ENCODE measurements at regions not wholly inside any gene's neighbourhood (a gene's known extent, or its start where the extent isn't known, plus 50 kb on each side); places are given as distances from the start of the nearest gene placed in this dataset.
"Not testable (repeated sequence)": the region's sequence is repeated elsewhere in the genome, so short reads cannot be mapped to it uniquely, and the experiment has no call there.

DNA sequence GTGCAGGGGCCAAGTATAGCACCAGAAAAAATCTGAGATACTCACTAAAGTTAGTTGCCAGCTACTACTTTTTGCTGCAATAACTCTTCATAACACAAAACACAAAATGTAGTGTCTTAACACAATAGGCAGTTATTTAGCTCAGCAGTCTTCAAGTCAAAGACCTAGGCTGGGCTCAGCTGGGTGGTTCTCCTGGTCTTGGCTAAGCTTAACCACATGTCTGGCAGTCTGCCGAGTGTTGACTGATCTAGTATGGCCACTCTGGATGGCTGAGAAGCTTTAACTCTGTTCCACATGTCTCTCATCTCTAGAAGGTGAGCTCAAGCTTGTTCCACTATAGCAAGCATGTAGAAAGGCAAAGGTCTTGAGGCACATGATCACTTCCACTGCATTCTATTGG, 451.6 kb downstream of the SOX11 start:
- no peak for DNase-seq

DNA sequence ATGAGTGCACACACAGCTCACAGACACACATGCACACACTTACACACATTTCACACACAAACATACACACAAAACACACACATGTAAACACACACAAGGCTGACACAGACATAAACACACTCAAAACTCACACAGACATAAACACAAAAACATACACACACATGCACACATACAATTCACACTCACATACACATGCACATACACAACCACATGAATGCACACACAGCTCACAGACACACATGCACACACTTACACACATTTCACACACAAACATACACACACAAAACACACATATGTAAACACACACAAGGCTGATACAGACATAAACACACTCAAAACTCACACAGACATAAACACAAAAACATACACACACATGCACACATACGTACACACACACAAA, 455.0 kb downstream of the SOX11 start:
- not testable (repeated sequence) for DNase-seq

DNA sequence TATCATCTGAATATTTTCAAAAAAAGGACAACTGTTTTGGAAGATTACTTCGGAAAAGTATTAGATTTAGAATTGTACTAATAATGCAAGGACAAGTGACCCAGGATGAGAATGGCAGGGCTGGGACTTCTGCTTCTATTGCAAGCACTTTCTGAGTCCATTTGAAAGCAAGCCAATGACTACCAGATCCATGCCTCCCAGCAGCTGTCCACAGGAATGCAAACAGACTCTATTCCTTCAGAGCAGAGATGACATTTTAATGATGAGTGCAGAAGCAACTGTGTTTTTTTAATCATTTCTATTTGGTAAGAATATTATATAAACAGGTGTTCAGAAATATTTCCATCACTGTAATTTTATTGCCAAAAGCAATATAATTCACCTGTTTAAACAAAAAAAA, 456.7 kb downstream of the SOX11 start:
- DNase-seq = no peak

DNA sequence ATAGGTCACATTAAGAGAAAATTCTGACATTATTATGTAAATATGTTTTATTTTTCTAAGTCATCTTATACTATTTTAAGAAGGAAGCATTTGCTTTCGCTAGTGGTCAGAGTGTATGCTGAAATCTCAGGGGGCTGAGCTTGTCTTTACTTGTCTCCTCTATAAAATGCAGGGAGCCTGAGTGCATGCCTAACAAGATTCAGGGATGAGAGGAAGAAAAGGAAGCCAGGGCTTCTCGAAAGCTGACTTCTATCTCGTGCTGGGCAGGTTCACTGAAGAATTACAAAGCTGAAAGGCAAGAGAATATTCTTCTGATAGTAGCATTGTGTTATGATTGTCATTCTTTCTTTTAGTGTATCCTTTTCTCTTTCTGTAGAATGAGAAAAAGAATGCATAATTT, 467.4 kb downstream of the SOX11 start:
- no peak for DNase-seq

DNA sequence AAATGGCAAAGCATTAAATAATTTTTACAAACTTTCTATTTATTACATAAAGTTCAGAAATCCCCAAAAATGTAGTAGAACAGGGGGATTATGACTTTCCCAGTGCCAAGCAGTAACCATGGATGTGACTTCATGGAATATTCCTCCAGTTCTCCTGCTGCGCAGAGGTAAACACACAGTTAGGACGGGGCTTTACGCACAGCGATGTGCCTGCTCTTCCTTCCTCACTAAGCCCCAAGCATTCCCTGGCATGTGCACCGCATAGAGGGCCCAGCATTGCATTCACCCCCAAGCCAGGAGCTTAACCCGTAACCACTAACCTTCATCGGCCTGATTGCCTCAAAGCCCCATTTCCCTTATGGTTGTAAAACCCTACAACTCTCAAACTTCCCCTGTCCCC, 471.7 kb downstream of the SOX11 start:
- no peak for DNase-seq

DNA sequence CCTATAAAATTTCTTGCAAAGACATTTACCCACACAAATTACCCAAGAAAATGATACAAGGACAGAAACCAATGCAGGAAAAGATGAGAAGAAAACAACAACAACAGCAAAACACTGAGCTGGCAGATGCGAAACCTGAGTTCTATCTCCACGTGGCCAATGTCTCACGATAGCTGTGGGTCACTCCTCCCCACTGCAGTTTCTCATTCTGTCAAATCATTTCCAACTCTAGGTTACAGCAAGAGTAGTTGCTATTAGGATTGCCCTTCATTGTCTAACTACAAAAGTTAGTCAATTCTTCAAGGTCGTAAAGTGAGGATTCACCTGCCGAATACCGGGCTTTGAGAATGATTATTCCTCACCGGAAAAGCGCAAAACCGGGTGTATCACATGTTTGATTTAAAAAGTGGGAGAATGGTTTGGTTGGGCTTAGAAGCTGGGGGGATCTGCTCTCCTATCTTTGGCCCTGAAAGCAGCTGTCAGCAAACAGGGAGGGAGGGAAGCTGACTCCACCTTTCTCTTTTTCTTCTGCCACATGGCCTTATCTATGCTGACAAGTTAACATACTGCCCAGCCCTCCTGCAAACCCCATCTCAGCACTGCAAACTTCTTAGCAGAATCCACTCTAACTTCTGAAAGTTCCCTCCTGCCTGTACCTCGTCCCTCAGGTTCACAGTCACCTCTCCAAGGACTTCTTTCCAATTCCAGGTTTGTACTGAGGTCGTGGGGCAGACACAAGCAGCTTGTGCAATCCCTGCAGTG, 473.0 kb downstream of the SOX11 start:
- no peak for DNase-seq

DNA sequence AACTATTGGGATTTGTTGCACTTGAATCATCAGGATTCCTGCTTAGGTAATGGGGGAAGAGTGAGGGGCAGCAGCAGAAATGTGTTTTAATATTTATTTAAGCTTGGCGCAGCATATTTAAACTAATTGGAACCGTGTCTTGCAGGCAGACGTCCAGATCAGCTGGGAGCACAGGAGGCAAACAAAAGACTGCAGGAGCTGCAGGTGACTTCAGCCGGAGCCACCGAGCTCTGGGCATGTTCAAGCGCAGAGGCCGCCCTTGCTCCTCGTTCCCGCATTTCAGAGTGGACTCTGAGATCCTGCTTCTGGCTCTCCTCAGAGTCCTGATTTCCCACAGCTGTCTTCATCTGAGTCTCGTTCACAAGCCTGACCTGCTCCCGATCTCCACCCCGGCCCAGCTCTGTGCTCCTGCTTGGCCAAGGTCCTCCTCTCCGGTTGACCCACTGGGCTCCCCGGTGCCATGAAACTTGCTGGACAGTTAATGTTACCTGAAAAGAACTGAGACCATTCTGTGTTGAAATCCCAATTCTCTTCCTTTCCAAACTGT, 475.5 kb downstream of the SOX11 start:
- DNase-seq = no peak

DNA sequence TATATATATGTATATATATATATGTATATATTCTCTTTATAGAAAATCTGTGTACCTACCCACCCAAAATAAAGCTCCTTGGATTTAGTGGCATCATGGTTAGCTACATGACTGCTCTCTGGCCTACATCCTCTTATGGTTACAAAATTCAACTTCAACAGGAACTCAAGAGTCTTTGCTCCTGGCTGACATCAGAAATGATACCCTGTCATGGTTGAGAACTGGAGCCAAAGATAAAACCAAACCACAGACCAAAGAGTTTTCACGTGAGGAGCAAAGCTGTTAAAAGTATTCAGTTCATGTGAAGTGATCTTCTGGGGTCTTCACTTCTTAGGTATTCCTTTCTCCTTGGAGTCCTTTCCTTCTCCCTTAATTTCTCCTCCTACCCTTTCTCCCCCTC, 476.3 kb downstream of the SOX11 start:
- no peak for DNase-seq

DNA sequence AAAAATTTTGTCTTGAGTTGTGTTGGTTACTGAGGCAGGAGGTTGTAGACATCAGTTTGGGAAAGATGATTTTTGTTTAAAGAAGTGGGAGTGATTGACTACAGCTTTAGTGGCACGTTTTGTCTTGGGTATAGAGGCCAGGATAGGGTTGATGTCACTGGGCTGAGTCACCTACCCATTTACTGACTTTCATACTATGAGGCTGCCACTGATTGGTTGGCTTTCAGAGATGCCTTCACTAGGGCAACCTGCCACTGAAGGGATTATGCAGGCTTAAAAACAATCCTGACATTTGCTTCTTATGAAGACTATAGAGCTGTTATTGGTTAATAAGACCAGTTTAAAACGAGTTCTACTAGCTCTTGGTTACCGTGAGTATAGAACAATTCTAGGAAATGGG, 479.1 kb downstream of the SOX11 start:
- no peak for DNase-seq

DNA sequence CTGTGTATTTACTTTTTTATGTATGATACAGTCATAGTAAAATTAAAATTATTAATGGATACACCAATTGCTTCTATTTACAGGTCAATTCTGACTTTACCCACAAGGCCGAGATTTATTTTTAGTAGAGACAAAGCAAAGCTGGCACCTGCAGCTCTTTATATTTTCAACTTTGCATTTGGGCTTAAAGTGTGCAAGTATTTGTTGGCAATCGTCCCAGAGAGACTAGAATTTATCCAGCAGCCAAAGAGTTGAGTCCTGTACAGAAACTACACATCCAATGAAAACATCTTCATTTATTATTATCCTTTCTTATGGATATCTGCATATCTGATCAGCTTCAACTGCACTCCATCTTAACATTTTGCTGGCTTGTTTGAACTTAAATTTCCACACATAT, 485.6 kb downstream of the SOX11 start:
- no peak for DNase-seq

DNA sequence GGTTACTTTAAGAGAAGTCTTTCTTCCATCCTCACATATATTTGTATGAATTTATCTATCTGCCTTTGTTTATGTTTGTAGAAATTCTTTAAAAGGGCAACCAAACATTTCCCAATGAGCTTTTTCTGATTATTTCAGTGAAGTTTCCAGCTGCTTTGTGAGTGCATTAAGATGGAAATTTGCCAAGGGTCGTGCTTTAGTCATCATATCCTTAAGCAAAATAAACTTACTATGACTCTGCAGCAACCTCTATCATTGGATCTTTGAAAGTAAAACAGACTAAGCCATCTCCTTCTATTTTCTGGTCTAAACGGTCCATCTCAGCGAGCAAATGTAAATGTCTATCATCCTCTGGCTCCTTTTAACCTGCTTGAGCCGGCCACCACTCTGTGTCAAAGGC, 489.3 kb downstream of the SOX11 start:
- no peak for DNase-seq

DNA sequence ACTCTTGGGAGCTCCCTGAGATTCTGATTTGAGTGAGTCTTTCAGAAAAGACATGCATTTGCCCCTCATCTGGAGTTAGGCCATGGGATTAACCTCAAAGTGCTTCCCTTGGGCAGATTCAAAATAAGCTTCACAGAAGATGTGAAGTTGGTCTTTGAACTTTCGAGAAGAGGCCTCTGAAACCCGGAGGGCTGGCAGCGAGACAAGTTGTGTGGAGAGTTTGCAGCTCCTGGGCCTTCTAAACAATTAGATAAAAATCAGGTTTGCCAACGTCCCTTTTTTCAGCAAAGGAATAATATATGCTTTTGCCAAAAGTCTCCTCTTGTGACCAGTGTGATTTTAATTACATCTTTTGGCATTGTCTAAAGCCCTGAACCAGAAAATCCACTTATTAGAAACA, 489.7 kb downstream of the SOX11 start:
- no peak for DNase-seq

DNA sequence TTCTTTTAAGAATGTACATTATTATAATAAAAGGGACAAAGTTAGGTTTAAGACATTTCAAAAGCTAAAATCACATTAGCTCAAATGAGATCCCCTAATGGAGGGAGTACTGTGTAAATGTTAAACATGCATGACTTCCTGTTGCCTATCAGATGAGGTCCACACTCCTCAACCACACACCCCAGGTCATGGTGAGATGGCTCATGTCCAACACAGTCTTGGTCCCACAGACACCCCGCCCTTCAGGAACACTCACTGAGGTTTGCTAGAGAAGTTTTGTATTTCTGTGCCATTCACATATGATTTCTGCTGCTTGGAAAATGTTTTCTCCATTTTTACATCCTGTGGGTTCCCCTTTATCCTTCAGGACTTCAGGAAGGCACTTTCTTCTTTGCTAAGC, 491.0 kb downstream of the SOX11 start:
- no peak for DNase-seq

DNA sequence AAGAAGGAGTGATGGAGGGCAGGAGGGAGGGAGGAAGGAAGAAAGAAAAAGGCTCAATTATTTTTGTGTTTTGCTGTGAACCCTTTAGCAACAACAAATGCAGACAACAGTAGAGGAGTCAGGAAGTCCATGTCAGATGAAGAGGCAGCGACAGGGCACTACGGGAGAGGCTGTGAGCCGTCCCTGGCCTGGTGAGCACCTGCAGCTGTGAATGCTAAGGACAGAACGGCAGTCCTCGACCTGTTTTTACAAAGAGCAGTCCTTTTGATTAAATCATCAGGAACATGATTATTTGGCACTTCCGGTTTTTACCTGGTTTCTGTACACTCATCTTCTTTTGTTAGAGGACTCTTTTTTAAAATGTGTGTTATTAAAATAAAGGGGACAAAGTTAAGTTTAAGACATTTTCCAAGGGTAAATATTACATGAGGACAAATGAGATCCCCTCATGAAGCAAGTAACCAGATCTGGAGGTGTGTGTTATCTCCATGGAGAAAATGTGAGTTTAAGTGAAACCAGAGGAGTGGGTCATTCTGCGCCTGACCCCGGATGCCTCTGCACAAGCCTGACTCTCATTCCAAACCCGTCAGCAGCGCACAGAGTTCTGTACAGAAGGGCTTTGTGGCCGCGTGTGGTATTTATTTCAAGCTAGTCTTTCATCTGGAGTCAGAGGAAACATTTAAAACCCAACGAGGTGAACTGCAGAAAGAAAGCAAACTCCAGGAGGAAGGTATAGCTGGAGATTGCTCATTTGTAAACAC, 492.5 kb downstream of the SOX11 start:
- no peak for DNase-seq

DNA sequence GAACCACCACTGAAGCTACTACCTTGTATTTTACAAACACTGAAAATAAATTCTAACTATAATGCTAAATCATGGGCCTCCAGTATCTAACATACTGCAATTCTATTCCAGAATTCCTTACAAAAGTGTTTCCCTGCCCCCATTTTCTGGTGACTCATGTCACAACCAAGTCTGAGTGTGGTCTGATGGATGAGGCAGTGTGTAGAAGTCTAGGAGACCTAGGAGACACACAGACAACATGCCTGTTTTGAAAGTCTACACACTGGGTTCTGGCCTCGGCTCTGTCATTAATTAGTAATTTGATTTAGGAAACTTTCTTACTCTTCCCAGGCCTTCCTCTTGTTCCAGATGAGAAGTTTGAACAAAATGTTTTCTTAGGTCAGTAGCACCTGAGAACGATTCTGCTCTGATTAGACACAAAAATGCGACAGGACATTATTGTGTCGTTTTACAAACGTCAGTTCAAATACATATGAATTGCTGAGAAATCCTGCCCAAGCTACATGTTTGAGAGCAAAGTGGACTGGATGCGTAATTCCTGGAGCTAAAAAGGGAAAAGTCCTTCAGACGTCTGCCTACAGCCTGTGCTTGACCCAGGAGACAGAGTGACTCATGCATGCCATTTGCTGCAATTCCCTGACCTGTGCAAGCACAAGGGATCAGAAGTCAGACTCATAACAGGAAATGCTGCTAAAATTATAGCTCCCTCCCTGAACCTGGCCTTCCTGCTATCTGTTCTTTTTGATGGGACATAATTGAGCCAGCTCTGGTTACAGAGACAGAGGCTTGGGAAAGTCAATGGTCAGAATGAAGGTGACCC, 494.4 kb downstream of the SOX11 start:
- no peak for DNase-seq

DNA sequence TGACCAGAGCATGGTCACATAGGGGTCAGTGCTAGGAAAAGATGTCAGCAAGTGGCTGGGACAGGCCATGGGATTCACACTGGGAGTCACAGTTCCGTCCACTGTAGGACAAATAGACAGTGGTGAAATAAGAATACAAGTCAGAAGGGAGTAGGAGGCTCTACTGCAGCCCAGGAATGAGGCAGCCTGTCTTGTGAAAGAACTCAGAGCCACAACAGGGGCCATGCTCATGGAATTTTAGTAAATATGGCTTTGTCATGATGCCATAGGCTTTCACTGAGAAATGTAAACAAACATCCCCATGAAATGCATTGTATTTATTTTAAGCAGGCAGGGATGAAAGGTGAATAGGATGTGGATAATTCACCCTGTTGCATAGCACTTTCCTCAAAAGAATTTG, 504.3 kb downstream of the SOX11 start:
- no peak for DNase-seq

DNA sequence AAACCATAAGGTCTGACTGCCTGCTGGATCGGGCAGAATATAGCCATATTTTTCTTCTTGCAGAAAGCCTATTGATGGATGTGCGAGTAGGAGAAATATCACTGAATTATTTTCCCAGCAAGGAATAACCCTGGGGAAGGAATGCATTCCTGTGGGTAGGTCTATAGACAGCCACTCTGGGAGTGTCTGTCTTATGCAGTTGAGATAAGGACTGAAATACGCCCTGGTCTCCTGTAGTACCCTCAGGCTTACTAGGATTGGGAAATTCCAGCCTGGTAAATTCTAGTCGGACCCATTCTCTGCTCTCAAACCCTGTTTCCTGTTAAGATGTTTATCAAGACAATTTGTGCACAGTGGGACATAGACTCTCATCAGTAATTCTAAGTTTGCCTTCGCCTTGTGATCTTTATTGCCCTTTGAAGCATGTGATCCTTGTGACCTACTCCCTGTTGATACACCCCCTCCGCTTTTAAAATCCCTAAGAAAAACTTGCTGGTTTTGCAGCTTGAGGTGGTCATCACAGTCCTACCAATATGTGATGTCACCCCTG, 506.3 kb downstream of the SOX11 start:
- DNase-seq = not testable (repeated sequence)

DNA sequence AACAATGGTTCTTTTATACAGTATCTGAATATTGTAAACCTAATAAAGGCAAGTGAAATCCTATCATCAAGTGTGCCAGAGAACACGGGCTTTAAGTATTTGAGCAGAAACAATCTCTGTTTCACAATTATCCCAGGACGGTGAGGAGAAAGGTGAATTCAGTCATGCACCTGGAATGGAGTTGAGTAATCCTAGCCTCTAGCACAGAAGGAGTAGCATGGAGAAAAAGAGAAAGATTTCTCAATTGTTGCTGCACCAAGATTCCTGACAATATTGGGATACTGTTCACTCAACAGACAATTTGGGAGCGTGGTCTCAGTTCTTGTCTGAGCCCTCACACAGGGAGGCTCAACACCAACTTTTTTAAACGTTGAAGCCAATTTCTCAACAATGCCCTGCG, 510.6 kb downstream of the SOX11 start:
- DNase-seq = no peak

DNA sequence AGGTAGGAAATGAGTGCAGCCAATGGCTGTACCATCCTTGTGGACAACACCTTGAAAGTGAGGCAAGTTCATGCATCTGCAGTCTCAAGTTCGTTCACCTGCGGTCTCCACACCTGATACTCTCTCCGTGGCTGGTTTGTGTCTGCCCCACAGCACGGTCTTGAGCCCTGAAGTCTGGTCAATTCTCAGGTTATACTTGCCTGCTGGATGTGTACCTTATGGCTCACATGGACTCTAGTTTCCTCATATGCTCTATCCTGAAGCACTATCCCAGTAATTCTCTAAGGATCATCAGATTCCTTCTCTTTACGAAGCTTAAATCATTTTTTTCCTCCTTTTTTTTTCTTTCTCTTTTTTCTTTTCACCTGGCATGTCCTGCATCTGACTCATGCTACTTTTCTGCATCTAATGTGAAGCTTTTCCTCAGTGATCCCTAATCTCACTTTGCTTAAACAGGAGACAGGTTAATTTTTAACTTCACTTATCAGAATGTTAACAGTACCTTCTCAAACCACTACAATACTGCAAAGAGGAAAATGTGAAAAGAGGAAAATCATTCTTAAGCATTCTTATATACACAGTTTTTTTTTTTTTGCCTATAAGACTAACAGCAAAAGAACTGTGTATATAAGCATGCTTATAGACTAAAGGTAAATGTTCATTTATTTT, 511.2 kb downstream of the SOX11 start:
- no peak for DNase-seq

DNA sequence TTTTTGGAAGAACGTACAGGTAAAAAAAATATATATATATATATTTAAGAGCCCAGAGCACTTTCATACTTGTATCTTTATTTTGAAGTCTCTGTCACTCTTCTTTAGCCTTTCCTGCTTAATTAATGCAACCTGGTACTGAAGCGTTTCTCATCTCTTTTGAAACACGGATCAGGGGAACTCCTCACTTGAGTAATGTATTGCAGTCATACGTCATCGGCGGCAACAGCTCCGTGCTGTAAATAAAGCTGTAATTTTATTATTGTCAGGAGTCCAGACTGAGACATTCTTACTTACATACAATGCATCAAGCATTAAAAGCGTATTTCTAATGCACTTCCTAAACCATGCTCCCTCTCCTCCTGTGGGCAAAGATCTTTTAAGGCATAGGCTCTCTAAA, 514.7 kb downstream of the SOX11 start:
- DNase-seq = no peak

DNA sequence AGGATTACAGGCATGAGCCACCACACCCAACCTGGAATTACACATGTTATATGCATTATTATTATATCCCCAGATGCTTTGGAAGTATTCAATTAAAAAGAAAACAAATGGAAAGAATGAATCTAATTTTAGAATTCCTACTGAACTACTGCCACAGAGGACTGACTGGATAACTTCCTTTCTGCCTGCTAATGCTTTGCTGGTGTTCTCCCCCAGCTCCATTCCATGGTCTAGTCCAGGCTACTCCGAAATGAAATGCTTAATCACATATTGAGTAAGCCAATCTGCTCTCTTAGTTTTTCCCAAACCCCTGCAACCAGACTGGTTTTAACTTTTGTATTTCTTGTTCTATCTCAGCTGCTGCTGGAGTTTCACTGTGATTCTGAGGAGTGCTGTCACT, 519.1 kb downstream of the SOX11 start:
- no peak for DNase-seq

DNA sequence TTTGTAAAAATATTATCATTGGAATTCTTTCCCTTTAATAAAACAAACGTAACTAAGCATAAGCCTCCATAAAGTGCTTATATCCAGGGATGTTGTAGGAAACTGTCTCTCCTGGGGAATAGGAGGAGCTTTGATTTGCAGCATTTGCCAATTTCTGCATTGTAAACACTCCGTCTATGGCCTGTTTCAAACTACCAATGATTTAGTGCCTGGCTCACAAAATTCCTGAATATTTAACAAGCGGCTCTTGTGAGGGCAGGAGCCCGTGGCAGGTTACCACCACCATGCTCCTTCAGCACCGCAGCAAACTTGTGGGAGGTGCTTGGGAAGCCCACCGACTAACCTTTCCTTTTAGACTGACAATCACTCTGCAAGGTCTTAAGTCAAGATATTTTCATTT, 520.3 kb downstream of the SOX11 start:
- DNase-seq = peak in 1 of 2 experiments; percentile 19

Data from NCI-H187 (cell line).